ENCODE measurements at regions not wholly inside any gene's neighbourhood (a gene's known extent, or its start where the extent isn't known, plus 50 kb on each side); places are given as distances from the start of the nearest gene placed in this dataset.

DNA sequence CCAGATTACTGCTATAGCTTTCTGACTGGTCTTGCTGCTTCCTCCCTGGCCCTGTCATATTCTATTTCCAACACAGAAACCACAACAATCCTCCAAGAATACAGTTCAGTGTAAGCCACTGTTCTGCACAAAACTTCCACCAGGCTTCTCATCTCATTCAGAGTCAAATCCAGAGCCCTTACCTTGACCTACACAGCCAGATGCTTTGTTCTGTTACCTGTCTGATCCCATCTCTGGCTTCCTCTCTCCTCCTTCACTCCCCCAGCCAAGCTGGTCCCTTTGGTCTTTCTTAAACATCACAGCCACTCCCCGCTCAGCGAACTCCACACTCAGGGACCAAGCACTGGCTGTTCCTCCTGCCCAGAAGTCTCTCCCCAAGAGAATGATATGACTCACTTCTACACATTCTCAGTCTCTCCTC, 84.8 kb upstream of the BMP2K start:
- TF ChIP-seq, protein P1, sequence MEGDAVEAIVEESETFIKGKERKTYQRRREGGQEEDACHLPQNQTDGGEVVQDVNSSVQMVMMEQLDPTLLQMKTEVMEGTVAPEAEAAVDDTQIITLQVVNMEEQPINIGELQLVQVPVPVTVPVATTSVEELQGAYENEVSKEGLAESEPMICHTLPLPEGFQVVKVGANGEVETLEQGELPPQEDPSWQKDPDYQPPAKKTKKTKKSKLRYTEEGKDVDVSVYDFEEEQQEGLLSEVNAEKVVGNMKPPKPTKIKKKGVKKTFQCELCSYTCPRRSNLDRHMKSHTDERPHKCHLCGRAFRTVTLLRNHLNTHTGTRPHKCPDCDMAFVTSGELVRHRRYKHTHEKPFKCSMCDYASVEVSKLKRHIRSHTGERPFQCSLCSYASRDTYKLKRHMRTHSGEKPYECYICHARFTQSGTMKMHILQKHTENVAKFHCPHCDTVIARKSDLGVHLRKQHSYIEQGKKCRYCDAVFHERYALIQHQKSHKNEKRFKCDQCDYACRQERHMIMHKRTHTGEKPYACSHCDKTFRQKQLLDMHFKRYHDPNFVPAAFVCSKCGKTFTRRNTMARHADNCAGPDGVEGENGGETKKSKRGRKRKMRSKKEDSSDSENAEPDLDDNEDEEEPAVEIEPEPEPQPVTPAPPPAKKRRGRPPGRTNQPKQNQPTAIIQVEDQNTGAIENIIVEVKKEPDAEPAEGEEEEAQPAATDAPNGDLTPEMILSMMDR (IDR thresholded peaks at IDR 0.05; ENCODE audit: low read length): no peak
- no peak for TF ChIP-seq EZH2 (IDR thresholded peaks at IDR 0.05; ENCODE audit: borderline replicate concordance, low read length)
